PC-9 (cell line): ENCODE measurements at regions not wholly inside any gene's neighbourhood (a gene's known extent, or its start where the extent isn't known, plus 50 kb on each side); places are given as distances from the start of the nearest gene placed in this dataset.
"Not testable (repeated sequence)": the region's sequence is repeated elsewhere in the genome, so short reads cannot be mapped to it uniquely, and the experiment has no call there.

ENCODE experiments used
- BruUV-seq: library from RNA; stranded (reverse); fragments of 400-500 nt; replicated peaks from 2 replicates; lab custom pipeline; 2021; lab: Mats Ljungman, UMichigan
- CTCF ChIA-PET: fragments of 300-600 bp; sonication (Branson Sonifier 250); formaldehyde crosslinking; loops from one replicate; lab custom pipeline; 2022; ENCODE audit warnings: antibody characterized with exemption; lab: Charles Lee
- POLR2A ChIA-PET: fragments of 300-600 bp; sonication (Branson Sonifier 250); formaldehyde crosslinking; loops from one replicate; lab custom pipeline; 2022; ENCODE audit warnings: antibody characterized with exemption; ENCODE audit not compliant: unreplicated experiment; lab: Charles Lee
- DNase-seq, 2 experiments: peaks; one replicate each; pipeline versions ENCODE4 v3.0.0 to v3.0.0-alpha.2; 2015 to 2022; ENCODE audit warnings: mixed read lengths in 1 of 2
- H2AFZ ChIP-seq: fragments of 200-600 bp; sonication (generic); 2 replicates; pipeline ENCODE4 v1.8.1; 2017; ENCODE audit warnings: antibody characterized with exemption
- H3F3A ChIP-seq: fragments of 200-600 bp; sonication (generic); 2 replicates; pipeline ENCODE4 v1.8.1; 2017; ENCODE audit warnings: antibody characterized with exemption, mild to moderate bottlenecking, low read depth; ENCODE audit not compliant: insufficient read depth
- H3K27ac ChIP-seq: fragments of 200-600 bp; sonication (generic); 2 replicates; pipeline ENCODE4 v1.6.1; 2016; ENCODE audit warnings: mixed run types
- H3K27me3 ChIP-seq: fragments of 200-600 bp; sonication (generic); 2 replicates; pipeline ENCODE4 v1.6.1; 2016; ENCODE audit warnings: low read depth, mixed run types; ENCODE audit not compliant: insufficient read depth
- H3K36me3 ChIP-seq: fragments of 200-600 bp; sonication (generic); 2 replicates; pipeline ENCODE4 v1.6.1; 2016; ENCODE audit warnings: low read depth, mixed run types
- H3K4me1 ChIP-seq: fragments of 200-600 bp; sonication (generic); replicated peaks from 2 replicates; pipeline ENCODE4 v1.6.1; 2016; ENCODE audit warnings: mixed run types; ENCODE audit not compliant: insufficient read depth
- H3K4me2 ChIP-seq: fragments of 200-600 bp; sonication (generic); 2 replicates; pipeline ENCODE4 v1.6.1; 2017; ENCODE audit warnings: mixed run types
- H3K4me3 ChIP-seq: fragments of 200-600 bp; sonication (generic); 2 replicates; pipeline ENCODE4 v1.6.1; 2016; ENCODE audit warnings: mixed run types
- H3K79me2 ChIP-seq: fragments of 200-600 bp; sonication (generic); 2 replicates; pipeline ENCODE4 v1.6.1; 2017; ENCODE audit warnings: low read depth, mixed run types
- H3K9me2 ChIP-seq: fragments of 200-600 bp; sonication (generic); 2 replicates; pipeline ENCODE4 v1.8.1; 2017; ENCODE audit warnings: mild to moderate bottlenecking; ENCODE audit not compliant: insufficient read depth
- H3K9me3 ChIP-seq: fragments of 200-600 bp; sonication (generic); 2 replicates; pipeline ENCODE4 v1.8.1; 2016; ENCODE audit warnings: low read depth; ENCODE audit not compliant: insufficient read depth
- H4K20me1 ChIP-seq: fragments of 200-600 bp; sonication (generic); 2 replicates; pipeline ENCODE4 v1.8.1; 2017; ENCODE audit not compliant: insufficient read depth
- CTCF ChIP-seq: fragments of 200-600 bp; sonication (generic); conservative IDR thresholded peaks from 2 replicates; pipeline ENCODE4 v1.6.1; 2017; ENCODE audit warnings: mixed run types, antibody characterized with exemption, mild to moderate bottlenecking, moderate library complexity
- EZH2 ChIP-seq: fragments of 200-600 bp; sonication (generic); IDR thresholded peaks from 2 replicates; pipeline ENCODE4 v1.8.0; 2017; ENCODE audit warnings: antibody characterized with exemption, low read depth
- intact Hi-C: fragments of 100-400 bp; cut with micrococcal nuclease; formaldehyde crosslinking; loops from one replicate; pipeline ENCODE4 v1.10.0; 2022; ENCODE audit not compliant: unreplicated experiment

- Histone ChIP-seq H3F3A (no peaks in the 10 kb centered on the region), H3K27ac (no peak overlapping the region), H3K36me3 (no peaks in the 10 kb centered on the region), H3K4me2 (no peak overlapping the region), H3K27me3 (no peaks in the 10 kb centered on the region), H3K79me2 (no peaks in the 10 kb centered on the region), H3K4me3 (no peak overlapping the region), H3K9me3 (no peaks in the 10 kb centered on the region), H3K9me2 (no peaks in the 10 kb centered on the region), H2AFZ (no peak overlapping the region), H3K4me1 (no peaks in the 10 kb centered on the region), H4K20me1 (no peaks in the 10 kb centered on the region)
- no TSS peak for BruUV-seq
- no peak for DNase-seq
- intact Hi-C loops = no loop called here
- POLR2A ChIA-PET = no interaction called here
- no peak for TF ChIP-seq EZH2
- TF ChIP-seq CTCF = no peak
- CTCF ChIA-PET = no interaction called here
These were observed 796.2 kb downstream of the SLITRK1 start for GRCh38 chr13:83086088-83086487.

- Histone ChIP-seq H3K4me2 (no peak overlapping the region), H3K4me1 (no peaks in the 10 kb centered on the region), H3K27ac (no peak overlapping the region), H3F3A (no peaks in the 10 kb centered on the region), H3K27me3 (no peaks in the 10 kb centered on the region), H3K4me3 (no peak overlapping the region), H3K79me2 (no peaks in the 10 kb centered on the region), H3K36me3 (no peaks in the 10 kb centered on the region), H3K9me3 (no peaks in the 10 kb centered on the region), H3K9me2 (no peaks in the 10 kb centered on the region), H2AFZ (no peak overlapping the region), H4K20me1 (no peaks in the 10 kb centered on the region)
- CTCF ChIA-PET = no interaction called here
- DNase-seq = no peak
- BruUV-seq = no TSS peak
- POLR2A ChIA-PET = no interaction called here
- intact Hi-C loops = no loop called here
- TF ChIP-seq CTCF = no peak
- no peak for TF ChIP-seq EZH2
These were observed 796.9 kb downstream of the SLITRK1 start for GRCh38 chr13:83085186-83085900.

DNA sequence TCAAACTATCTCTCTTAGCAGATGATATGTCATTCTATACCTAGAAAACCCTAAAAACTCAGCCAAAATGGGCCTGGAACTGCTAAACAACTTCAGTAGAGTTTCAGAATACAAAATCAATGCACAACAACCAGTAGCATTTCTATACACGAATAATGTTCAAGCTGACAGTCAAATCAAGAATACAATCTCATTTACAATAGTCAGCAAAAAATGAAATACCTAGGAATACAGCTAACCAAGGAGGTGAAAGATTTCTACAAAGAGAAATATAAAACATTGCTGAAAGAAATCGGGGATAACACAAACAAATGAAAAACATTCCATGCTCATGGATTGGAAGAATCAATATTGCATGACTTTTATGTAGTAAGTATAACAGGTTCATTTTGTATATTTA is 804.8 kb downstream of the SLITRK1 start:
- H2AFZ ChIP-seq = no peak overlapping the region
- ChIA-PET POLR2A (no interaction called here), CTCF (no interaction called here)
- H3K36me3 ChIP-seq = no peaks in the 10 kb centered on the region
- no peaks in the 10 kb centered on the region for H3K9me2 ChIP-seq
- no peak overlapping the region for H3K27ac ChIP-seq
- H4K20me1 ChIP-seq = no peaks in the 10 kb centered on the region
- H3K4me3 ChIP-seq = no peak overlapping the region
- H3K79me2 ChIP-seq = no peaks in the 10 kb centered on the region
- no peaks in the 10 kb centered on the region for H3K9me3 ChIP-seq
- H3K4me1 ChIP-seq = no peaks in the 10 kb centered on the region
- no peak for DNase-seq
- intact Hi-C loops = no loop called here
- H3F3A ChIP-seq = no peaks in the 10 kb centered on the region
- BruUV-seq = no TSS peak
- no peaks in the 10 kb centered on the region for H3K27me3 ChIP-seq
- TF ChIP-seq CTCF (no peak), EZH2 (no peak)
- H3K4me2 ChIP-seq = no peak overlapping the region

GRCh38 chr13:83073930-83074329 is 808.3 kb downstream of the SLITRK1 start:
- H3K9me3 ChIP-seq, intact Hi-C loops, H3K27me3 ChIP-seq, H4K20me1 ChIP-seq, H3K4me2 ChIP-seq, H3F3A ChIP-seq, H3K4me1 ChIP-seq, BruUV-seq, CTCF ChIA-PET, H3K4me3 ChIP-seq, DNase-seq, H3K79me2 ChIP-seq, H3K36me3 ChIP-seq, H3K9me2 ChIP-seq, H2AFZ ChIP-seq, H3K27ac ChIP-seq: not testable (repeated sequence)
- POLR2A ChIA-PET = interaction anchor here (0.5 kb wide), 1 partner anchor 28 kb away, joined by 4 read pairs; no protein-coding TSS in a partner anchor
